ENCODE measurements at regions not wholly inside any gene's neighbourhood (a gene's known extent, or its start where the extent isn't known, plus 50 kb on each side); places are given as distances from the start of the nearest gene placed in this dataset.

- CTCF ChIA-PET: interaction anchor here (0.7 kb wide), 2 partner anchors 15 to 103 kb away, joined by 3 read pairs; no protein-coding TSS in a partner anchor
- H3K36me3 ChIP-seq (ENCODE audit: insufficient read depth, low read length, poor library complexity, severe bottlenecking): no peaks in the 10 kb centered on the region
- no TSS peak for BruUV-seq (replicated peaks)
- POLR2A ChIA-PET (ENCODE audit: low non-redundant PET): no interaction called here
- no peak overlapping the region for H3K4me3 ChIP-seq (ENCODE audit: low read depth, low read length, poor library complexity, severe bottlenecking)
- intact Hi-C loops (cut with micrococcal nuclease; ENCODE audit: unreplicated experiment): no loop called here
- H3K27me3 ChIP-seq (replicated peaks; ENCODE audit: insufficient read depth, low read depth, low read length, poor library complexity): no peaks in the 10 kb centered on the region
- no peak for DNase-seq (ENCODE audit: low spot score)
- H3K27ac ChIP-seq (ENCODE audit: low read depth, low read length, poor library complexity, severe bottlenecking): no peak overlapping the region
- H3K4me1 ChIP-seq (ENCODE audit: insufficient read depth, low read length, poor library complexity, severe bottlenecking): no peaks in the 10 kb centered on the region
- no peaks in the 10 kb centered on the region for H3K9me3 ChIP-seq (ENCODE audit: low read depth, low read length, poor library complexity, severe bottlenecking)
- TF ChIP-seq EZH2 (IDR thresholded peaks at IDR 0.05; ENCODE audit: borderline replicate concordance, low read depth, low read length, poor library complexity, severe bottlenecking): no peak
- no peak for TF ChIP-seq CTCF (conservative IDR thresholded peaks at IDR 0.05; ENCODE audit: low read depth, low read length)
Observed at GRCh38 chr2:118752762-118753429, 94.6 kb downstream of the EN1 start.

GRCh38 chr2:118750959-118751565, 96.4 kb downstream of the EN1 start:
- H3K36me3 ChIP-seq (ENCODE audit: insufficient read depth, low read length, poor library complexity, severe bottlenecking): no peaks in the 10 kb centered on the region
- H3K27ac ChIP-seq (ENCODE audit: low read depth, low read length, poor library complexity, severe bottlenecking): no peak overlapping the region
- ChIA-PET POLR2A (ENCODE audit: low non-redundant PET) (no interaction called here), CTCF (no interaction called here)
- TF ChIP-seq EZH2 (IDR thresholded peaks at IDR 0.05; ENCODE audit: borderline replicate concordance, low read depth, low read length, poor library complexity, severe bottlenecking) (no peak), CTCF (conservative IDR thresholded peaks at IDR 0.05; ENCODE audit: low read depth, low read length) (no peak)
- intact Hi-C loops (cut with micrococcal nuclease; ENCODE audit: unreplicated experiment): no loop called here
- no peaks in the 10 kb centered on the region for H3K4me1 ChIP-seq (ENCODE audit: insufficient read depth, low read length, poor library complexity, severe bottlenecking)
- no TSS peak for BruUV-seq (replicated peaks)
- H3K9me3 ChIP-seq (ENCODE audit: low read depth, low read length, poor library complexity, severe bottlenecking): no peaks in the 10 kb centered on the region
- H3K27me3 ChIP-seq (replicated peaks; ENCODE audit: insufficient read depth, low read depth, low read length, poor library complexity): no peaks in the 10 kb centered on the region
- no peak overlapping the region for H3K4me3 ChIP-seq (ENCODE audit: low read depth, low read length, poor library complexity, severe bottlenecking)
- DNase-seq (ENCODE audit: low spot score): no peak

- ChIA-PET CTCF (no interaction called here), POLR2A (ENCODE audit: low non-redundant PET) (no interaction called here)
- intact Hi-C loops (cut with micrococcal nuclease; ENCODE audit: unreplicated experiment): no loop called here
- peaks cover 5% of the 10 kb centered on the region for H3K9me3 ChIP-seq (ENCODE audit: low read depth, low read length, poor library complexity, severe bottlenecking)
- H3K27me3 ChIP-seq (replicated peaks; ENCODE audit: insufficient read depth, low read depth, low read length, poor library complexity): no peaks in the 10 kb centered on the region
- H3K4me1 ChIP-seq (ENCODE audit: insufficient read depth, low read length, poor library complexity, severe bottlenecking): no peaks in the 10 kb centered on the region
- no peak for DNase-seq (ENCODE audit: low spot score)
- H3K4me3 ChIP-seq (ENCODE audit: low read depth, low read length, poor library complexity, severe bottlenecking): no peak overlapping the region
- no peaks in the 10 kb centered on the region for H3K36me3 ChIP-seq (ENCODE audit: insufficient read depth, low read length, poor library complexity, severe bottlenecking)
- H3K27ac ChIP-seq (ENCODE audit: low read depth, low read length, poor library complexity, severe bottlenecking): no peak overlapping the region
- TF ChIP-seq EZH2 (IDR thresholded peaks at IDR 0.05; ENCODE audit: borderline replicate concordance, low read depth, low read length, poor library complexity, severe bottlenecking): no peak
- TF ChIP-seq CTCF (conservative IDR thresholded peaks at IDR 0.05; ENCODE audit: low read depth, low read length): no peak
- no TSS peak for BruUV-seq (replicated peaks)
Observed at GRCh38 chr2:118748245-118748885, 99.1 kb downstream of the EN1 start.

Measured in A673 (cell line).